Fibroblast of mammary gland (primary cell): ENCODE measurements at regions not wholly inside any gene's neighbourhood (a gene's known extent, or its start where the extent isn't known, plus 50 kb on each side); places are given as distances from the start of the nearest gene placed in this dataset.

Experiments
- DNase-seq: peaks from one replicate; pipeline ENCODE4 v3.0.0-alpha.2; 2010; ENCODE audit warnings: low read depth
- H3K4me3 ChIP-seq: 2 replicates; pipeline ENCODE4 v1.5.1; 2011; ENCODE audit warnings: low read depth, mild to moderate bottlenecking, low read length, moderate library complexity; ENCODE audit not compliant: control insufficient read depth
- CTCF ChIP-seq: conservative IDR thresholded peaks from 2 replicates; pipeline ENCODE4 v1.5.1; 2011; ENCODE audit warnings: low read depth, low read length, inconsistent platforms; ENCODE audit not compliant: control insufficient read depth, insufficient read depth

DNA sequence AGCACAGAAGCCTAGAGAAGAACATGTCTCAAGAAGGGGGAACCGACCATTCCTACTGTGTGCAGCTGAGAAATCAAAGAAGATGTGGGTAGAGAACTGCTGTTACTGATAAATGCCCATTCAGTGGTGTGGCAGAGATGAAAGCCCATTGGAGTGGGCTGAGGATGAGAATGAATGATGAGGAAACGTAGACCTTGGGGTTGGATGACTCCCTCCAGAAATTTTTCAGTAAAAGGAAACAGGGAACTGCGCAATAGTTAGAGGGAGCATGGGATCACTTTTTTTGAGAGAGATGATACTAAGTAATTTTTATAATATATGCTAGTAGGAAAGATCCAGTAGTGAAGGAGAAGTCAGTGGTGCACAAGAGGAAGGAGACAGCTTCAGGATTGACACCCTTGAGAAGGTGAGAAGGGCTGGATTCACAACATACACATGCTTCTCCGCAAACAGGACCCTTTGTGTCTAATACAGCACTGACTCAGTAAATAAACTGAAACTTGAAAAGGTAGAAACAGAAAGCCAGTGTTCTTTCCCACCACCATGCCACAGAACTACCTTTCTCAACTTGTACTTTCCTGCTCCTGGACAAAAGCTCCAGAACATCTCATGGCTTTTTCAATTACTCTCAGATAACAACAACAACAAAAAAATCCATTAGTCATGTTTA lies 104.7 kb upstream of the IL6 start:
- no peak for TF ChIP-seq CTCF
- DNase-seq: no peak
- no peak overlapping the region for H3K4me3 ChIP-seq

DNA sequence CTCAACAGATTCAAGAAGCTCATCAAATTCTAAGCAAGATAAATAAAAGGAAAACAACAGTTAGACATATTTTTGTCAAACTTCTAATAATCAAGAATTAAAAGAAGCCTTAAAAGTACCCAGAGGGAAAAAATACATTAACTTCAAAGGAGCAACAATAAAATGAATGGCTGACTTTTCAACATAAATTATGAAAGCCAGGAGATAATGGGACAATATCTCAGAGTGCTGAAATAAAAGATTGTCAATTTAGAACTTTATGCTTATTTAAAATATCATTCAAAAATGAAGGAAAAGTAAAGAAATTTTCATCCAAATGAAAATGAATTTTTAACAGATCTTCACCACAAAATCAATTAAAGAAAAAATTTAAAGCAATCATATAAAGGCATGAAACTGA lies 108.5 kb upstream of the IL6 start:
- H3K4me3 ChIP-seq: no peak overlapping the region
- TF ChIP-seq CTCF: no peak
- no peak for DNase-seq

DNA sequence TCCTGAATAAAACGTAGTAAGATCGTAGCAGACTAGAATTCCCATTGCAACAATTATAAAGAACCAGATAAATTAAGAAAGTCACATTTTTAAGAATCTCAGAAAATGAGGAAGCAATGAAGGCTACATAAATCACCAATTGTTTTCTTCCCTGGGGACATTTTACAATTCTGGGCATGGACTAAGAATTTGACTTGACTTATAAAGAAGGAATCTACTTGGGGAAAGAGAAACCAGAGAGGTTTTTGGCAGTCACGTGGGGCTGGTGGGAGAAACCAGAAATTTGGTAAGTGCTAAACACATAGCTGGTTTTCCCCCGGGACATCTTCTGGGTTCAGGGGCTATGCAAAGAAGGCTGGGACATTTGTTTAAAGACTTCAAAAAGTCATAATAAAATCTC lies 109.8 kb upstream of the IL6 start:
- no peak for TF ChIP-seq CTCF
- H3K4me3 ChIP-seq: no peak overlapping the region
- DNase-seq: peak; percentile 78

DNA sequence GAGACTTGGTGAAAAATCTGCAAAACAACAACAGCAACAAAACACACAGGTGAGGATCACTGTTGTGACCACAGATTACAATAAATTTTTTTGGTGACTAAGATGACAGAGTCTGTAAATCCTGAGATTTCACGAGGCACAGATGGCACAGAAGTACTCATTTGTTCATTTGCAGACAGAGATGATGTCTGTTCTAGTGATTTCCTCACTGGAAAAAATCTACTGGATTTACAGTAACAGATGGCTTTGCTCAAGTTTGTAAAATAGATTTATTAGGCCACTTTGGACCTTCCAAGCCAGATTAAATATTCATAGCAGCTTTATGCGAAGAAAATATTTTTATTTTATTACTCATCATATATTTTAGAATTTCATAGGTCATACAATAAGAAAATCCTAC lies 113.5 kb upstream of the IL6 start:
- DNase-seq: peak; percentile 17
- TF ChIP-seq CTCF: no peak
- no peak overlapping the region for H3K4me3 ChIP-seq

GRCh38 chr7:22612776-22613175 lies 112.8 kb upstream of the STEAP1B start:
- no peak for DNase-seq
- TF ChIP-seq CTCF: no peak
- H3K4me3 ChIP-seq: no peak overlapping the region

DNA sequence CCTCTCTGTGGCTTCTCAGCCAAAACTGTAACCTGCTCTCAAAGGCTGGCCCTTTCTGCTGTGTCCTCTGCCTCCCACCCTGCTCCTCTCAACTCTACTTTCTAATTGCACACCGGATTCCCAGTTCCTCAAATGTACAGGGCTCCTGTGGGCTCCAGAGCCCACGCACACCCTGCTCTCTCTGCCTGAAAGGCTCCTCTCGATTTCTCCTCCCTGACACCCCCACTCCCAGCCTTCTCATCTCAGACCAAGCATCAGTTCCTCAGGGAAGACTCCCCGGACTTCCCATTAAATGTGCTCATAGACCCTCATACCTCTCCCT lies 111.7 kb upstream of the STEAP1B start:
- H3K4me3 ChIP-seq: no peak overlapping the region
- DNase-seq: no peak
- TF ChIP-seq CTCF: no peak

DNA sequence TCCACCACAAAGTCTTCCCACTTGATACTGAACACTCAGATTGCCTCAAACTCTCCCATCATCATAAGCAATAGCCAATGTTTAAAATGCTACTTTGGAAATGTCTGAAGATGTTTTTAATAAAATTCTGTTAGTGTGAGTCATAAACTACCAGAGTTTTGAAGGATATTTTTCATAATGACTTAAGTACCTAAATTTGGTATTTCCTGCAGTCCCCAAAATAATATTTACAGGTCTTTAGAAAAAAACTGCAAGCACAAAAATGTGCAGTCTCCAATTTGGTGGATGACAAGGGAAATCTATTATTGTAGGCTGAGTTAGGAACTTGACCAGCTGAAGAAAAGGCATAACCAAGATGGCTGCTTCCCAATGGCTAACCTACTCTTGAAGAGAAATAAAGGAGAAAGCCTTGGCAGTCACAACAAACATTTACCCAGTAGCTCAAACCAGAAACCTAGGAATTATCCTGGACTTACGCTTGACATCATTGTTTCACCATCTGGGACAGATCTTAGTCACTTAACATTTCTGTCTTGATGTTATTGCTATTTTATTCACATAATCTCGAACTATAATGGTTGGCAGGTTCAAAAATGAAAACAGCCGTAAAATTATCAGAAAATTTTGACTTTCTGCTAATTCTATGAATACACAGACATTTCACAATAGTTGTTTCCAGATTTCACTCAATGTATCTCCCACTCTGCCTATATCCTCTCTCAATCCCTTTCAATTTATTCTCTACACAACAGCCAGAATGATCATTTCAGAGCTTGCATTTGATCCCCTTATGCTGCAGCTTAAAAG lies 111.2 kb upstream of the STEAP1B start:
- peak; percentile 66 for DNase-seq
- H3K4me3 ChIP-seq: no peak overlapping the region
- TF ChIP-seq CTCF: no peak
